ENCODE measurements at regions not wholly inside any gene's neighbourhood (a gene's known extent, or its start where the extent isn't known, plus 50 kb on each side); places are given as distances from the start of the nearest gene placed in this dataset.

- TF ChIP-seq POLR2AphosphoS5 (IDR thresholded peaks at IDR 0.05; ENCODE audit: low read depth, low read length), result no peak
- no peak for TF ChIP-seq REST (IDR thresholded peaks at IDR 0.05; ENCODE audit: insufficient read depth in 1 of 2, low read depth in 2 of 2, low read length in 2 of 2)
- no peak for TF ChIP-seq TAF1 (IDR thresholded peaks at IDR 0.05; ENCODE audit: borderline replicate concordance, insufficient read depth, low read length)
- TF ChIP-seq SIN3A (IDR thresholded peaks at IDR 0.05; ENCODE audit: borderline replicate concordance, insufficient read depth, low read length), result no peak
- TF ChIP-seq FOXP2 (optimal IDR thresholded peaks at IDR 0.05; ENCODE audit: borderline replicate concordance, extremely low read depth, extremely low read length, insufficient read depth), result no peak
Observed at GRCh38 chr15:93167291-93167690, 78.3 kb upstream of the RGMA start.

All from PFSK-1 (cell line).